Activated CD8-positive, alpha-beta memory T cell treated with anti-CD3 and anti-CD28 coated beads, Interleukin-2, amount 50 U/mL, for 1 hour (primary cell): ENCODE measurements at regions not wholly inside any gene's neighbourhood (a gene's known extent, or its start where the extent isn't known, plus 50 kb on each side); places are given as distances from the start of the nearest gene placed in this dataset.

Experiments
- DNase-seq: peaks from one replicate; pipeline ENCODE4 v3.0.0-alpha.2; 2020; ENCODE audit errors: extremely low read depth

DNA sequence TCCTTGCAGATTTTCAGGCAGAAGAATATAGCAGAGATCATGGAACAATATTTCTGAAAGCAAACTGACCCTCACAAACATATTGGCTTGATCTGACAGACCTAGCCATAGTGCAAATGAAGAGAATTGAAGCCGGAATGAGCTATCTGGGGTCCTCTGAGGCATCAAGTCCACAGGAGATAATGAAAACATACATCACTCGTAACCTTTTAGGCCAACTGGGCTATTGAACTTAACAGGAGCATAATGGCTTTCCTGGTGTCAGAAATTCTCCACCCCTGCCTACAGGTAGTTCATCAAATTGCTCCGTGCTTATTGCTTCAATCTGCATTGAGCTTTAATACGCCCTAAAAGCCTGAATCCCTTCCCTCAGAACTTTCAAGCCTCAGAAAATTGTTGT is 1414.6 kb upstream of the TENM4 start:
- DNase-seq: no peak

DNA sequence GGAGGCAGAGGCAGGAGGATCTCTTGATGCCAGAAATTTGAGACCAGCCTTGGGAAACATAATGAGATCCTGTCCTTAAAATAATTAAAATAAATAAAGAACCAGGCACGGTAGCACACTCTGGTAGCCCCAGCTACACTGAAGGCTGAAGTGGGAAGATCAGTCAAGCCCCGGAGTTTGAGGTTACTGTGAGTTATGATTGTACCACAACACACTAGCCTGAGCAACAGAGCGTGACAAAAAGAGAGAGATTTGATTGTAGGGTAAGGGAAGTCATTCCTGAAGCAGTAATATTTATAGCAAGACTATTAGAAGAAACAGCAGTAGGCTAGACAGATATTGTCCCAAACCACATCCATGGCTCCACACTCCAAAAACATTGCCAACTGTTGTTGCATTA is 1408.4 kb upstream of the TENM4 start:
- DNase-seq: no peak

DNA sequence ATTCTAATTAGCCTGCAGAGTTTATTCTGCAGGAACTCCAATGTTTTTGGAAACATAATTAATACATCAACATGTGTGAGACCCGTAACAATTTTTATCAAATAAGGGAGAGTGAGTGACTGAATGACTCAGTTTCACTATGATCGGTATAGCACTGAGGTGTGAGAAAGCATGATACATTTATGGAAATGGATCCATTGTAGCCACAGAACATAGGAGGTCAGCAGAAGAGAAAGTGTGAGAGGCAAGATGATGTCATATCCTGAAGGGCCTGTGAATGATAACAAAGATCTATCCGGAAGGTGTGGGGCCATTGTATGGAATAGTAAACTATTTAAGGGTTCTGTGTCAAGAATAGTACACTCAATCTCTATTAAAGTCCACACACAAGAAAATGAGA is 1406.1 kb upstream of the TENM4 start:
- no peak for DNase-seq

DNA sequence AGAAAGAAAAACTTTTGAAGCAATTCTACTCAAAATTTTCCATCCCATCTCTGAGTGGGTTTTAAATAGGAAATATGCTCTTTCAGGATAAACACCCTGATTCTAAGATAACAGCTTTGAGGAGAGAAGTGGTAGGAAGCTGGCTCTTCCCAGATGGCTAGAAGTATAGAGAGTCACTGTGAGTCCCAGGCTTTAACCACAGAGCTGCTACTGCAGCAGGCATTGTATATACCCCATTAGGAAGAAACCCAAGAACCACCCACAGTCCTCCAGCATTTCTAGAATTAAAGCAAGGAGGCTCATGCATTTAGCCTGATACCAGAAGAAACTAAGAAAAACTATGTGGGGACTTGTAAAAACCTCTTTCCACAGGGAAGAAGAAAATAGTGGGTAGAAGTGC is 1405.6 kb upstream of the TENM4 start:
- DNase-seq: no peak

DNA sequence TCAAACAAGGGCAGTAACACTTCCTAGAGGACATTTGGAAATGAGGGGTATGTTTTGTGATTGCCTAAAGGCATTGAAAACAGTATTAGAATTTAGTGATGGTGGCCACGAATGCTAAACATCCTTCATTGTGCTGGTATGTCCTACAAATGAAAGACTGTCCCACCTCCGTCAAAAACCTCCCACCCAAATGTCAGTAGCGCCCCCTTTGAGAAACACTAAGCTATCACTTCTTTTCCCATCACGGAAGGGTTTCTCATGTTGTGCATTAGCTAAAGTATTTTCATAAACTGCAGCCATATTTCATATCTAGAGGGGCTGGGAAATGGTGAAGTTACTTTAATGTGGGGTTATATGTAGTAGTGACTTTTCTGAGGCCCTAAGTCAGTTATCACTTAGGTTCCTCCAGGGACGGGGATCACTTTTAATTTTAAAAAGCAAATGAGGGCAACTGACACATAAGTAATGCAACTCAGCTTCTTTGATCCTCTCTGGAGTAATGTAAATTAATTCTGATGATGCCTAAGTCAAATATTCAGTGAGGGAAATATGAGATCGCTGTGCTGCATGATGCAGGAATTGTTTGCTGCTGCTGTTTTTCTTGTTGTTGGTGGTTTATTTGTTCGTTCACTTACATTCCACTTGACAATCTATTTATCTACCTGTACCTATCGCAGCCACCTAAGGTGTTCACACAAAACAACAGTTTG is 1403.4 kb upstream of the TENM4 start:
- no peak for DNase-seq

DNA sequence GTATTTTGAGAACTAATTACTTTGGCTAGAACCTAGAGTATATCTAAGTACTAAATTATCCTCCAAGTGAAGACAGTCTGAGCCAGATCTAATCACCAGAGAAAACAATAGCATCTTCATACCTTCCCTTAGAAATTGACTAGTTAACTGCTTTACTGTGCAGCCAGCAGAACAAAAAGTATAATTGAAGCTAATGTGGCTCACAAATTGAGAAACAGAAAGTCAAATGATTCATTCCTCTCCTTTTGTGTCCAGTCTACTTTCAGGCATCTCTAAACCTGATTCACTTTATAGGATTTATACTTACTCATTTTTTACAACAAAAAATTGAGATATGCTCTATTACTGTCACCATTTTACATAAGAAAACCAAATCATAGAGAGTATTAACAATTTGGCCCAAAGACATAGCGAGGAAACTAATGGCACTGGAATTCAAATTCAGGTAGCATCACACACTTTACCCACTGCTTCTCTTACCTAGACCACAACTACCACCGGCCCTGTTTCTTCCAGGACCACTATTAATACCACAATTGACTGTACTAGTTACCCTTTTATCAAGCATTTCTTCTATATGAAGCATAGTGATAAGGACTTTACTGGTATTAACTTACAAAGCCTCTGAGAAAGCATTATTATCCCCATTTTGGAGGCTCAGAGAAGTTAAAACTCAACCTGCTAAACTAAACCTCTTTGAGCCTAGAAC is 1402.6 kb upstream of the TENM4 start:
- DNase-seq: no peak

DNA sequence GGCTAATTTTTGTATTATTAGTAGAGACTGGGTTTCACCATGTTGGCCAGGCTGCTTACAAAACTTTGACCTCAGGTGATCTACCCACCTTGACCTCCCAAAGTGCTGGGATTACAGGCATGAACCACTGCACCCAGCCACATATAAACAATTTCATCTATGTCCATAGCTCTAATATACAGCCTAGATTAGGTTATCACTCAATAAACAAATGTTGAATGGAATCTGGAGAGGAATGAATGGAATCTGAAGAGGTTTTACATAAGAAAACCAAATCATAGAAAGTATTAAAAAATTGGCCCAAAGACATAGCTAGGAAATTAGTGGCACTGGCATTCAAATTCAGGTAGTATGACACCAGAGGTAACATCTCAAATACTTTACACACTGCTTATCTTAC is 1401.4 kb upstream of the TENM4 start:
- no peak for DNase-seq

DNA sequence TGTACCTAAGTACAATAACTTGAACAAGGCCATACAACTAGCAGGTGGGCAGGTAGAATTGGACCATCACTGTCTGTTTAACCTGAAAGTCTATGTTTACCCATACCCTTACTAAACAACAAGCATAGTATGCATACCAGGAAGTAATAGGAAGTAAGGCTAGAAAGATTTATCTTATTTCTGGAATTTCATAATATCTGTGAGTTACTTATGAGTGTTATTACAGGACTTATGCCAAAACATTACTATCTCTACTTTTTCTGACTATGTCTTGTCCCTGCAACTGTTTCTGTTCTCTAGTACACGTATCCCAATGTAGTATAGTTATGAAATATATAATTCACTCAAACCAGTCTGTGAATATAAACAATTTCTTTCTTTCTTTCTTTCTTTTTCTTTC is 1400.8 kb upstream of the TENM4 start:
- DNase-seq: no peak

DNA sequence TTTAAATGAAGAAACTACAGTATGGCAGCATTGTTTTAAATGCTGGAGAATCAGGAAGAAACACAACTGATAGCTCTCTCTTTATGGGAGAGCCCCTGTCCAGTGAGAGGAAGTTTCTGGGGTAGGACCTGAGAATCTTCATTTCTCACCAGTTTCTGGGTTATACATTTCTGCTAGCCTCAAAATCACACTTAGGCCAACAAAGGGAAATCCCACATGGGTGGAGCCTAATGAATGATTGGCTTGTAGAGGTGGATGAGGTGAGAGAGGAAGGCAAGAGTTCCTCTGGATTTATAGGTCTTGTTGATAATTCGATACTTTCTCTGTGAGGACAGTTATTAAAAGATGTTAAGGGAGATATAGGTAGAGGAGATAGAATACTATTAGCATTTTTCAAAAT is 1397.3 kb upstream of the TENM4 start:
- no peak for DNase-seq

DNA sequence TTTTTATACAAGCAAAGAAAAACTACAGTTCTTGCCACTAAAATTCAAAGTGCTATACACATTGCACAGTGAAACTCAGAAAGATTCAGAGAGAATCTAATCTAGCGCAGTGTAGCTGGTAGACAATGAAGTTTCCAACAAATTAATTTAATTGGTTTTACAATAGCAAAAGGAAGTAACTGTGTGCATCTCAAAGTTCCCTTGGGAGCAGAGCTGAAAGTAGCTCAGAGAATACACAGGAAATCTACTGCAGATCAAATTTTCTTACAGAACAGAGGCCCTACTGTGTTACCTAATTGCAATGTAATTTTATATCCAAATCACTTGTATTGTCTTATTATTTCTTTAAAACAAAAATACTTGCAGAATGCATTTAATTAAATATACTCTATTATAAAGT is 1396.2 kb upstream of the TENM4 start:
- DNase-seq: no peak

DNA sequence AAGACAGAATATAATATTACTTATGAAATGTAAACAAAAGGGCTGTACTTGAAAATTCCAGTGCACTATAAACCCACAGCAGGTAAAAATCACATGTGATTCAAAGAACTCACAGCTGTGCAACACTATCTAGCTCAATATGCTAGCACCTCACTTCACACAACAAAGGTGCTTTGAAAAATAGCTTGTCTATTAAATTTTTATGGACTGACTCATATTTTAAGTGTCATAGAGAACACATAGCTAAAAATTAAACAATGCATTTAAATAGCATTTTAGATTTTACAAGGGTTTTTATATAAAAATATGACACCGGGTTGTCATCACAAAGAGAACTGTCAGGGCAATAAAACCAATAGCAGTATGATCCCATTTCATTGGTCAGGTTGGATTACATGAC is 1390.5 kb upstream of the TENM4 start:
- no peak for DNase-seq

DNA sequence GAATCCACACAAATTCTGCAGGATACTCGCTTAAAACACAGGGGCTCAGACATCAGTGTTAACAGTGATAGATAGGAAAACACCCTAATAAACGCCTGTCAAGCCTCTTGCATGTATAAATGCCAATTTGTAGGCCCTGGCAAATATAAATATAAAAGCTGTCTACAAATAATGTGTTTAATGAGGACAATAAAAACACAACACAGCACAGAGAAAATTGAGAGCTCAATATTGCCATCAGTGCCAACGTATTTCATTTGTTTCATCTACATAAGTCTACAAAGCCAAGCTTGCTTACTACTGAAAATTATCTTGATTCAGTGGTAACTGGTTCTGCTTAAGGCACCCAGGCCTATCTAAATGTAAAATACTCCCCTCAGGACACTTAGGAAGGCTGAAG is 1387.0 kb upstream of the TENM4 start:
- DNase-seq: no peak

DNA sequence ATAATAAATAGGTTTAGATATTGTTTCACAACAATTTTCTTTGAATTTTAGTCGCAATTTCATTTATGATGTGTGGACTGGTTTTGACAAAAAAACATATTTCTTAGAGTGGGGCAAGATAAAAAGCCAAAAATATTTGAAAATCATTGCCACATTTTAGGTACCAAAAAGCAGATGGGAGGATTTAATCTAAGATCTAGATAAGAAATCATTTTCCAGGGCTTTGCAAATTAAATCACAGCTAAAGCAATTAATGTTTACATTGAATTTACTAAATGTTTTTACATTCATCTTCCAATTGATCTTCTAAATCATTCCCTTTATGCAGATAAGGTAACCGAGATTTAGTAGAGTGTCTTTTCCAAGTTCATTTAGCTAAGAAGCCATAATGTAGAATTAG is 1386.0 kb upstream of the TENM4 start:
- no peak for DNase-seq

DNA sequence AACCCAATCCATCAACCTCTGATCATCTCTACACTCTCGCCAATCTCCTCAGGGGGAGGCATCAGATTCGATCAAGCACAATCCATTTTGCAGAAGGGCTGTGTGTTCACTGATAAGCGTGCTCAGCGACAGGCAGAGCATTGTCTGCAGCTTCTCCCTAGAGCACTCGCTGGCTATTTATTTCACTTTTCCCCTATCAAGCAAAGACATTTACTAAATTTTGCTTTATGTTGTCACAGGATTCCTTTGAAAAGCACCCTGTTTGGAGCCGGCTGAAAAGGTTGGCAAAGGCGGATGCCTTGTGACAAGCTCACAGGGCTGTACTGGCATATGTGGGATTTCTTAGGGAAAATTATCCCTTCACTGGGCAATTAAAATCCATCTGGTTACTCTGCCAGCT is 1381.5 kb upstream of the TENM4 start:
- no peak for DNase-seq

DNA sequence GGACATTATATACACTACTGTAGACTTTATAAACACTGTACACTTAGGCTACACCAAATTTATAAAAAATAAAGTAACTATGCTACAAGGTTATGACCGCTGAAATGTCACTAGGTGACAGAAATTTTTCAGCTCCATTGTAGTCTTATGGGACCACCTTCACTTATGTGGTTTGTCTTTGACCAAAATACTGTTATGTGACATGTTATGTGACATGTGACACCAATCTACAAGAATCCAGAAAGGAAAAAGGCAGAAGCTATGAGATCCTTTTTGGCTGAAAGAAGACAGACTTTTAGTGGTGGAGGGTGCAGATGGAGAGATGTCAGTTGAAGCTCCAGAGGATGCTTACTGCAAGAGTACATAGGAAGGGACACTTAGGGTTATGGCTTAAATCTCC is 1378.4 kb upstream of the TENM4 start:
- DNase-seq: no peak

DNA sequence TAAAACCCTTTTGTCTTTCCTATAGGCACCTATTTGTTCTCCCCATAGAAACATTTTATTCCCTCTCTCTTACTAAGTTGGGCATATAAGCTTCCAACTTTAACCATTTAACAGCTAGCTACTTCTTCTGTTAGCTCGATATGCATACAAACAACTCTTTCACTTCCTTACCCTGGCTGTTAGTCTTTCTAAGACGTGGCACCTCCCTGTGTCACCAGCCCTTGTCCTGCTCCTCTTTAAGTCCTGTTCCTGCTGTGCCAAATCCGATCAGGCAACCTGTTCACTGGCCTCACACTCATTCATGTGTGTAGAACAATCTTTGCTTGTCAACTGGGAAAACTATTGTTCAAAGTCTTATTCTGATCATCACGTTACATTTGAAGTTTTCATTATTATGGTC is 1376.1 kb upstream of the TENM4 start:
- no peak for DNase-seq

DNA sequence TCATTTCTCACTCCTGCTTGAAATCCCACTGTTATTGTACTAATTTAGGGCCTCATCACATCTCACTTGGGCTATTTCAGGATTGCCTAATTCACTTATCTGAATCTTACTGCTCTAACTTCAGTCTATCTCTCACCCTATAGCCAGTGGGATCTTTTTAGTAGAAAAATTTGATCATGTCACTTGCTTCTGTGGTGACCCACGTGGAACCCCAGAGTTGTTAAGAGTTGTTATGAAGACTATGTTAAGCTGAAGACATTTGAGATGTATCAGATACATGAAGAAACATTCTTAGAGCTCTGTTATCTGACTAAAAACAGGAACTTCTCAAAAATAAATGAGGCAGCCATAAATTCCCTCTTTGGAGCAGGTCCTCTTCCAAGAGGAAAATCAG is 1375.6 kb upstream of the TENM4 start:
- no peak for DNase-seq

DNA sequence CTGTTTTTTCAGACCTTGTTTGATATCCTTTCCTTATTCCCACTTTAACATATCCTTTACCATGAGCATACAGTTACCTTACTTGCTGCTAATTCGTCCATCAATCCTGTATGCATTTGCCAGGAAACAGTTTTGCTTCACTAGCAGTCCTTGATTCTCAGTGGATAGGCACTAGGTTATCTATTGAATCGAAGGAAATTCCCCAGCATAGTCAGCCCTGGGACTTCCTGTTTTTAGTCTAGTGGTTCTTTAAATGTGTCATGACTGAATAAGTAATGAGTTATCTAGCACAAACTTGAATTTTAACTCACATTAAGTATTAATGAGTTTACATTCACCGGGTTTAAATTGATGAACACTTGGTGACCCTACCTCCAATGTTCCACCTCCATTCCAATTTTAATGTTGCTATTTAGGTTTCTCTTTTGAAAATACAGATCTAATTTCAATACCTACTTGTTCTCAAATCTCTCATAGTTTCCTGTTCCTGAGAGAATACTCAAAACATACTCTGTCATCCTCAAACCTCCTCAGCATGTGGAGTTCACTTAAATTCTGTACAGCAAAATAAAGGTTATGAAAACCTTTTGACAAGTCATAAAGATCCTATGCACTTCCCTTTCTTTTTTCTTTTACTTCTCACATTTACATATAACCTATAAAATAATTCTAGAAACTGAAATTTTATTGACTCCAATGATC is 1375.1 kb upstream of the TENM4 start:
- no peak for DNase-seq

DNA sequence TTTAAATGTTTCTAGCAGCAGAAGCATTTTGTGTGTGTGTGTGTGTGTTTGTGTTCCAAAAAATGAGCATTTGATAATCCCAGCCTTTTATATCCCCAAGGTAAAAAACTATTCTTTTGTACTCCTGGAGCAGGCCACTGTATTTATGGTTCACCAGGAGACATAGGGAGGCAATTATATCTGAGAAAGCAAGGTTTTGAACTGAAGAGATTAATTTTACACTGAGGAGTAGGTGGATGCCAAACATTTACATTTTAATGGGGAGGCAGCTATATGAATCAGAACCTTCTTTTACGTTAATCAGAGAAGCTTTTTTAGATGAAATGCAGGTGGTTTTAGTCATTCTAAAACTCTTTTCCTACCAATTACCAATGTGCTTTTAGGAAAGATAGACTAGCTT is 1374.0 kb upstream of the TENM4 start:
- DNase-seq: no peak

DNA sequence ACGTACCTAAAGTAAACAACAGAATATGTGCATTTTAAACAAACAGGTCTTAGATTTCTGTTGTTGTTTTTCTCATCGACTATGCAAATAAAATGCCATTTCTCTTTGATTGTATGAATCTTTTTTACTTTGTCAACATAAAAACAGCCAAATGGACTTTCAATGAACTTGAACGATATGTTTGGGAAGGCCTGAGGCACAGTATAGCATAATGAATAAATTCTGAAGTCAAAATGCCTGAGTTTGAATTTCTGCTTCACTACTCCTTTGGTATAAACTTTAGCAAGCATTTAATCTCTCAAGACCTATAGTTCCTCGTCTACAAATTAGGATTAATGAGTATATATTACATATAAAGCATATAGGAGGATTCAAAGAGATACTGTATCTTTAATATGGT is 1369.9 kb upstream of the TENM4 start:
- DNase-seq: no peak

DNA sequence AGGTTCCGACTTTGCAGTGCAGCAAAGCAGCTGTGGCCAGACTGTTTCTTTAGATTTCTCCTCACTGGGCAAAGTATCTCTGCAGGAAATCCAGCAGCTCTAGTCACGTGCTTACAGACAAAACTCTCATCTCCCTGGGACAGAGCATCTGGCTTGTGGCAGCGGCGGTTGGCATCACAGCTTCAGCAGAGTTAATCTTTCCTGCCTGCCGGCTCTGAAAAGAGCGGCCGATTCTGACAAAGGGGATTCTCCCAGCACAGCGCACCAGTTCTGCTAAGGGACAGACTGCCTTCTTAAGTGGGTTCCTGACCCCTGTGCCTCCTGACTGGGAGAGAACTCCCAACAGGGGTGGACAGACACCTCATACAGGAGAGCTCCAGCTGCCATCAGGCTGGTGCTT is 1357.3 kb upstream of the TENM4 start:
- no peak for DNase-seq

DNA sequence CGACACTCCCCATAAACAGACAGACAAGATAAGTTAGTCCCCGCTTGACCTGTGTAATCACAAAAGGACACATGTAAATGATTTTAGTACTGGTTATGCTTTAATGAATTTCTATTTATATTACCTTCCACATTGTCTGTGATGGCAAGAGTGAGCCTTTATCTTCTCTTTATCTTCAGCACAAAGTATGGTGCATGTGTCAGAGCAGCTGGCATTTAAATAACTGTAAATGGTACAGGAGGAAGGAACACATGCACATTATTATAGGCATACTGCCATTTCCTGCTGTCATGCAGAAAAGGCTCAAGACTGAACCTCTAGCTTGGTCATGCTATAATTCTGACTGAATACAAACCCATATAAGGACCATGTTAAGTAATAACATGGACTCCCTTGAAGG is 1342.7 kb upstream of the TENM4 start:
- DNase-seq: no peak

DNA sequence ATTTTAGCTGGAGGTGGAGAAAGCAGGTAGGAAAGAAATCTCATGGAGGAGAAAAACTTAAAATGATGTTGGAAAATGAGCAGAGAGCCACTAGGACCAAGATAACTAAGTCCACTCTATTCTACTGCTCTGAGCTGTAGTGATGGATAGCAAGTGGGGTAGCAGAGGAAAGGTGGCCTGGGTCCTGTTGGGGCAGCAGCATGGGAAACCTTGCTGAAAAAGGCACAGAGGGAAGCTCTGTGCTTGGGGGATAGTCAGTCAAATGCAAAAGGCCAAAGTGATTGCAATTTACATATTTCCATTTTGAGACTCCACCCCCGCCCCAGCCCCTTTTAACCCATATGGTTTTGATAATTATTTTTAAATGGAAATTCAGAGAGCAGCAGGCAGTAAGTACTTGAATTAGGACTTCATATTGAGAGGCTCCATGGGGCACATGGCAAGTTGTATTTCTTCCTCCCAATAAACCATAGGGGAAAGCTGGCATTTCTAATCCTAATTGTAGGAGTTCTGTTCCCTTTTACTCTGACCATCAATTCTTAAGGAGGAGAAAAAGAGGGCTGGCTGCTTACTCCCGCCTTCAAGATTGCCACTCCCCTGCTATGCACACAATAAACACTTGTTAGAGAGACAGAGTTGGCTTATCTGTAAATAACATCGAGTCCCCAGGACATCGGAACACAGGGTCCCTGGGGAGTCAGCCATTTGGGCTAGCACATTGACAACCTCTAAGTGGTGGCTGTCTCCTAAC is 1341.5 kb upstream of the TENM4 start:
- no peak for DNase-seq
